Spleen (tissue), 11 donors: ENCODE measurements at regions not wholly inside any gene's neighbourhood (a gene's known extent, or its start where the extent isn't known, plus 50 kb on each side); places are given as distances from the start of the nearest gene placed in this dataset.

Experiments
- DNase-seq: peaks from one replicate; pipeline ENCODE4 v3.0.0-alpha.2; 2020
- H3K27ac ChIP-seq, 8 donors: fragments of 200-600 bp; sonication (generic) in 7 of 8; 1 replicate in 4 of 8; 2 replicates in 4 of 8; pipeline versions ENCODE4 v1.5.0 to v1.8.0; 2016 to 2021; ENCODE audit warnings: inconsistent platforms in 4 of 8, mild to moderate bottlenecking in 4 of 8, moderate library complexity in 1 of 8
- H3K27me3 ChIP-seq, 7 donors: fragments of 200-600 bp; sonication (generic) in 6 of 7; replicated peaks in 1 of 7; 1 replicate in 4 of 7; 2 replicates in 3 of 7; pipeline versions ENCODE4 v1.5.0 to v1.8.0; 2016 to 2021; ENCODE audit warnings: inconsistent platforms in 3 of 7, mild to moderate bottlenecking in 1 of 7
- H3K36me3 ChIP-seq, 6 donors: fragments of 200-600 bp; sonication (generic) in 5 of 6; 1 replicate in 4 of 6; 2 replicates in 2 of 6; pipeline versions ENCODE4 v1.5.0 to v1.8.0; 2016 to 2021; ENCODE audit warnings: inconsistent platforms in 2 of 6
- H3K4me1 ChIP-seq, 6 donors: fragments of 200-600 bp; sonication (generic) in 5 of 6; 1 replicate in 3 of 6; 2 replicates in 3 of 6; pipeline versions ENCODE4 v1.5.0 to v1.8.0; 2016 to 2021; ENCODE audit warnings: inconsistent platforms in 3 of 6
- H3K4me3 ChIP-seq, 8 donors: fragments of 200-600 bp; sonication (generic) in 7 of 8; 1 replicate in 4 of 8; 2 replicates in 4 of 8; pipeline versions ENCODE4 v1.5.0 to v1.8.0; 2016 to 2021; ENCODE audit warnings: inconsistent platforms in 4 of 8, mild to moderate bottlenecking in 4 of 8, moderate library complexity in 2 of 8
- H3K9me3 ChIP-seq, 8 donors: fragments of 200-600 bp; sonication (generic) in 7 of 8; 1 replicate in 4 of 8; 2 replicates in 4 of 8; pipeline versions ENCODE4 v1.5.0 to v1.8.0; 2016 to 2021; ENCODE audit warnings: inconsistent platforms in 4 of 8
- CTCF ChIP-seq, 11 experiments: fragments of 200-600 bp in 7 of 11; fragments of 450-650 bp in 4 of 11; sonication (generic) in 4 of 11; IDR thresholded peaks in 8 of 11; conservative IDR thresholded peaks in 3 of 11; 1 replicate in 7 of 11; 2 replicates in 4 of 11; pipeline versions ENCODE4 v1.4.0 to v1.8.0; 2016 to 2021; ENCODE audit warnings: antibody characterized with exemption in 11 of 11, inconsistent platforms in 4 of 11, mild to moderate bottlenecking in 1 of 11
- POLR2A ChIP-seq, 3 donors: fragments of 450-650 bp; IDR thresholded peaks; one replicate each; pipeline ENCODE4 v1.5.1; 2017; ENCODE audit warnings: antibody characterized with exemption in 3 of 3, mild to moderate bottlenecking in 1 of 3
- POLR2AphosphoS5 ChIP-seq, 3 donors: sonication (generic); formaldehyde crosslinking; IDR thresholded peaks; one replicate each; pipeline ENCODE4 v1.5.1; 2017; ENCODE audit warnings: antibody characterized with exemption in 3 of 3
- WGBS, 5 donors: extraction: QIAGEN DNeasy Blood & Tissue Kit in 3 of 5; methylation state at CpG; one replicate each; pipeline versions ENCODE4 v1.1.5 to v1.1.7; 2013 to 2018; 5-methylcytosine and 5-hydroxymethylcytosine counted together
- intact Hi-C: fragments of 100-400 bp; cut with DNase I; formaldehyde crosslinking; loops from one replicate; pipeline ENCODE4 v1.15.0; 2023; ENCODE audit warnings: low total_unique reads
- donor health status: healthy with polysubstance abuse.
- donor health status: DM: no; HTN: no; CAD: no; lungs with moderate emphysema.
- donor health status: DM: no; HTN: no; CAD: no.
- donor health status: Bipolar disorder and iron deficiency.
- donor health status: healthy.
- donor health status: DM: no; HTN: no; CAD: no.
- donor health status: DM: yes; HTN: yes; CAD: no.

- 84 to 98% (median 90%) methylated on average over 5 of the region's 5 CpGs for WGBS, 5 donors
- Histone ChIP-seq H3K9me3 (peaks cover 0 to 5% (median 0%) of the 10 kb centered on the region in 8 donors), H3K4me1 (no peaks in the 10 kb centered on the region), H3K27ac (no peak overlapping the region), H3K36me3 (no peaks in the 10 kb centered on the region), H3K4me3 (no peak overlapping the region), H3K27me3 (peaks cover 0 to 13% (median 4%) of the 10 kb centered on the region in 7 donors)
- TF ChIP-seq POLR2AphosphoS5 (IDR thresholded peaks at IDR 0.05) (no peak), POLR2A (IDR thresholded peaks at IDR 0.05) (no peak), CTCF (IDR thresholded peaks at IDR 0.05 in 8 of 11, conservative IDR thresholded peaks at IDR 0.05 in 3 of 11) (no peak)
- DNase-seq = no peak
- intact Hi-C loops = no loop called here
Measured at GRCh38 chr5:88130211-88130815, 138.3 kb downstream of the TMEM161B start.

GRCh38 chr5:88128813-88129212, 139.8 kb downstream of the TMEM161B start:
- no peaks in the 10 kb centered on the region for H3K4me1 ChIP-seq
- no peaks in the 10 kb centered on the region for H3K36me3 ChIP-seq
- peaks cover 0 to 16% (median 9%) of the 10 kb centered on the region in 8 donors for H3K9me3 ChIP-seq
- H3K27me3 ChIP-seq = peaks cover 0 to 9% (median 4%) of the 10 kb centered on the region in 7 donors
- intact Hi-C loops = no loop called here
- no peak for DNase-seq
- 90 to 99% (median 98%) methylated on average over 2 of the region's 2 CpGs for WGBS, 5 donors
- no peak for TF ChIP-seq CTCF (IDR thresholded peaks at IDR 0.05 in 8 of 11, conservative IDR thresholded peaks at IDR 0.05 in 3 of 11)
- TF ChIP-seq POLR2AphosphoS5 (IDR thresholded peaks at IDR 0.05) = no peak
- TF ChIP-seq POLR2A (IDR thresholded peaks at IDR 0.05) = no peak
- H3K4me3 ChIP-seq = no peak overlapping the region
- H3K27ac ChIP-seq = no peak overlapping the region

- H3K27me3 ChIP-seq = peaks cover 0 to 10% (median 0%) of the 10 kb centered on the region in 7 donors
- intact Hi-C loops = no loop called here
Measured at GRCh38 chr5:88119535-88120125, 149.0 kb downstream of the TMEM161B start.

More at GRCh38 chr5:88119535-88120125, 149.0 kb downstream of the TMEM161B start:
- TF ChIP-seq POLR2AphosphoS5 (IDR thresholded peaks at IDR 0.05) (no peak), POLR2A (IDR thresholded peaks at IDR 0.05) (no peak), CTCF (IDR thresholded peaks at IDR 0.05 in 8 of 11, conservative IDR thresholded peaks at IDR 0.05 in 3 of 11) (no peak)
- Histone ChIP-seq H3K4me1 (no peaks in the 10 kb centered on the region), H3K4me3 (no peak overlapping the region), H3K36me3 (no peaks in the 10 kb centered on the region), H3K9me3 (peaks cover 0 to 13% (median 2%) of the 10 kb centered on the region in 8 donors), H3K27ac (no peak overlapping the region)
- no peak for DNase-seq
- WGBS, 5 donors = 89 to 92% (median 91%) methylated on average over 4 of the region's 4 CpGs
